HEK293T (cell line): ENCODE measurements at regions not wholly inside any gene's neighbourhood (a gene's known extent, or its start where the extent isn't known, plus 50 kb on each side); places are given as distances from the start of the nearest gene placed in this dataset.

Source experiments
- BHLHE40 ChIP-seq: fragments of 450-650 bp; IDR thresholded peaks from 2 replicates; pipeline ENCODE4 v1.6.1; 2016; ENCODE audit warnings: mild to moderate bottlenecking, moderate library complexity, borderline replicate concordance
- CTBP1 ChIP-seq: fragments of 450-650 bp; IDR thresholded peaks from 2 replicates; pipeline ENCODE4 v1.6.1; 2016; ENCODE audit warnings: borderline replicate concordance
- ELF4 ChIP-seq: fragments of 450-650 bp; IDR thresholded peaks from 2 replicates; pipeline ENCODE4 v1.6.1; 2017; ENCODE audit warnings: antibody characterized with exemption
- FOXA1 ChIP-seq: fragments of 450-650 bp; IDR thresholded peaks from 2 replicates; pipeline ENCODE4 v1.6.1; 2016; ENCODE audit warnings: mild to moderate bottlenecking
- FOXM1 ChIP-seq: fragments of 450-650 bp; IDR thresholded peaks from 2 replicates; pipeline ENCODE4 v1.6.1; 2017; ENCODE audit warnings: mild to moderate bottlenecking, borderline replicate concordance
- LEF1 ChIP-seq: fragments of 450-650 bp; IDR thresholded peaks from 2 replicates; pipeline ENCODE4 v1.6.1; 2017; ENCODE audit warnings: mild to moderate bottlenecking, borderline replicate concordance
- PKNOX1 ChIP-seq: fragments of 450-650 bp; IDR thresholded peaks from 2 replicates; pipeline ENCODE4 v1.6.1; 2016
- SUZ12 ChIP-seq: fragments of 450-650 bp; IDR thresholded peaks from 2 replicates; pipeline ENCODE4 v1.6.1; 2016; ENCODE audit warnings: mild to moderate bottlenecking
- TARDBP ChIP-seq: fragments of 450-650 bp; IDR thresholded peaks from 2 replicates; pipeline ENCODE4 v1.6.1; 2016

- TF ChIP-seq PKNOX1 (no peak), SUZ12 (no peak), FOXM1 (no peak), TARDBP (no peak), BHLHE40 (no peak), CTBP1 (no peak), ELF4 (no peak), LEF1 (no peak), FOXA1 (no peak)
Measured at GRCh38 chr7:25368599-25369201, 140.4 kb upstream of the NPVF start.
